HG03565 (cell line): ENCODE measurements at regions not wholly inside any gene's neighbourhood (a gene's known extent, or its start where the extent isn't known, plus 50 kb on each side); places are given as distances from the start of the nearest gene placed in this dataset.

Experiments used
- ATAC-seq: cut with Tn5 transposase; IDR thresholded peaks from one replicate; pipeline ENCODE4 v1.9.1; 2021; ENCODE audit warnings: mild to moderate bottlenecking, moderate library complexity; ENCODE audit not compliant: unreplicated experiment

DNA sequence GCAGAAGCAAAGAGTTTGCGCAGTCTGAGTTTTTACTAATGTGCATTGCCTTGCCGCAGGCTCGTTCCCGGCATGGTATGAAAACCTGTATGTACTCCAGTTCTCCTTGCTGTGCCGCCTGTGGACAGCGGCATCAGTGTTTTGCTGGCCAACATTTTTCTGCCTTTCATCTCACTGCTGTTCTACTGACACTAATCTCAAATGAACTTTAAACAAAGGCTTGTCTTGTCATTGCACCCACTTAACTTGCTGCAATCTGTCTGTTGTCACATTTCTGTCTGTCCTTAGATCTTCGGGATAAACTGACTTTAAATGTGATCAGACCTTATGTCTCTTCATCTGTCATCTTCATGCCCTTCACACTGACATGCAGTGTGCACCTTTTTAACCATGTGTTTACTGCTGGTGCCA lies 71.7 kb upstream of the ZNRF2 start:
- no peak for ATAC-seq

GRCh38 chr7:30213637-30214036 lies 70.8 kb upstream of the ZNRF2 start:
- no peak for ATAC-seq

DNA sequence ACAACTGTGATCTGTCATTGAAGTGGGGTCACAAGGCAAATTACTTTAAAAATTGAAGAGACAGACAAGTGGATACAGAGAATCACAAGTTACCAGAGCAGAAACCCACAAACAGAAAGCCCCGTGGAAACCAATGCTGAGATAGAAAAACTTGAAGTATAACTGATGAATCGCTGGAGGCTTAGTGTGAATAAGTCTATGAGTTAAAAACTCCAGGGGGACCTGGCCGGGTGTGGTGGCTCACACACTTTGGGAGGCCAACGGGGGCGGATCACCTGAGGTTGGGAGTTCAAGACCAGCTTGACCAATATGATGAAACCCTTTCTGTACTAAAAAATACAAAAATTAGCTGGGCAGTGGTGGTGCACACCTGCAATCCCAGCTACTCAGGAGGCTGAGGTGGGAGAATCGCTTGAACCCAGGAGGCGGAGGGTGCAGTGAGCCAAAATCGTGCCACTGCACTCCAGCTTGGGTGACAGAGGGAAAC lies 69.7 kb upstream of the ZNRF2 start:
- ATAC-seq, result no peak

- ATAC-seq, result no peak
These were observed 62.6 kb upstream of the ZNRF2 start for GRCh38 chr7:30221764-30222163.

DNA sequence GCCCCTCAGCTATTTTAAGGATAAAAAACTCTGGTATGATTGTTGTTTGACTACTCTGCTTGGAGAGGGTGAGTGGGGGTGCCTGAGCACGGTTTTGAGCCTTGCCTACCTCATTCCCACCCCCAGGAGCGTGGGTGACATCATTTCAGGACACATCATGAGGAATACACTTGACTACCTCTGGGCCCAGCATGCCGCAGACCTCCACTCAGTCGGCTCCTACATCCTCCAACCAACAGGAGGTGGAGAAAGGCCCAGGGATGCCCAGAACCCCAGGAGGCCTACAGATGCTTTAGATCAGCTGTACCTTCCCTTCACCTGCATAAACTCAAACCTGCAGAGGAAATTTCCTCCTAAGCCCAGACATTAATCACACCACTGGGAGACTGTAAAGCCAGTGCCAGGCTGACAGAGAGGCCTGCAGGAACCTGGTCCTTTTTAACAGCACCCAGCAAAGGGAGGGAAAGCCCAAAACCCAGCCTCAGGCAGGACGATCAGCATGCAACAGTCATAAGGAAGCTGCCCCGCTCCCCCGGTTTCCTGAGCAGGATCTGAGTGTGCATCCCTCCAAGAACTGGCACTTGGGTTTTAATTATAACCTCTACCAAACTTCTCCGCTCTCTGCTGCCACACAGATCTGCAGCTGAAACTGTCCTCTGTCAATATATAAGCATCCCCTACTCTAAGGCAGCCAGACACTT lies 61.7 kb upstream of the ZNRF2 start:
- ATAC-seq, result no peak

DNA sequence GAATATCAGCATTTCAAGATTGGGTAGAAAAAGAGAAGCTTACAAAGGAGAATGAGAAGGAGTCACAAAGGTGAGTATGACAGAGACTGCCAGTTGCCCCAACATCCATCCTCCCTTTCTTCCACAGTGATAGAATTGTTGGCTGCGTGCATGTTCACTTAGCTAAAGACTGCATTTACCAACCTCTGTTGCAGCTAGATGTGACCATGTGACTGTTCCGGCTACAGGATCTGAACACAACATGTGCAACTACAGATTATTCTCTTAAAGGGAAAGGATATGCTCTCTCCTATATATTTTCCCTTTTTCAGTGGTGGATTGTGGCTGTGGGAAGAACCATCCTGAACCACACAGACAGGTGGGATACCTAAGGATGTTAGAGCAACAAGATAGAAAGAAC lies 60.5 kb upstream of the ZNRF2 start:
- no peak for ATAC-seq

DNA sequence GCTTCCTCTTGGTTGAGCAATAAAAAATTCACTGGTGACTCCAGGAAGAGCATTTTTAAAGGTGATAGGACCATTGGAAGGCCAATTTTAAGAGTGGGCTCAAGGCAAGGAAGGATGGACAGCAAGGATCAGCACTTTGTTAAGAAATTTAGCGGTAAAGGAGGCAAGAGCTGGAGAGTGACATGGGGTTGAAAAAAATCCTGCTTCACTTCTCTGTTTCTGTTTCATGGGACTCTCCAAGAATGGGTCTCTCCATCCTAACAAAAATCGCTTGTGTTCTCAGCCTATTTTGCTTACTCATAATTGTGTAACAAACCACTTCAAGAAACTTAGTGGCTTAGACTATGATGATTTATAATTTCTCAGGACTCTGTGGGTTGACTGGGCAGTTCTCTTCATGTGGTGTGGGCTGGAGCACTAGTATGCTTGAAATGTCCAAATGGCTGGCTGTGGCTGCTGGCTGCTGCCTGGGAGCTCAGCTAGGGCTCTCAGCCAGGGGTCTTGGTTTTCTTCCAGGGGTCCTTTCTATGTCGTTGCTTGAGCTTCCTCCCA lies 59.8 kb upstream of the ZNRF2 start:
- peak; percentile 37 for ATAC-seq

DNA sequence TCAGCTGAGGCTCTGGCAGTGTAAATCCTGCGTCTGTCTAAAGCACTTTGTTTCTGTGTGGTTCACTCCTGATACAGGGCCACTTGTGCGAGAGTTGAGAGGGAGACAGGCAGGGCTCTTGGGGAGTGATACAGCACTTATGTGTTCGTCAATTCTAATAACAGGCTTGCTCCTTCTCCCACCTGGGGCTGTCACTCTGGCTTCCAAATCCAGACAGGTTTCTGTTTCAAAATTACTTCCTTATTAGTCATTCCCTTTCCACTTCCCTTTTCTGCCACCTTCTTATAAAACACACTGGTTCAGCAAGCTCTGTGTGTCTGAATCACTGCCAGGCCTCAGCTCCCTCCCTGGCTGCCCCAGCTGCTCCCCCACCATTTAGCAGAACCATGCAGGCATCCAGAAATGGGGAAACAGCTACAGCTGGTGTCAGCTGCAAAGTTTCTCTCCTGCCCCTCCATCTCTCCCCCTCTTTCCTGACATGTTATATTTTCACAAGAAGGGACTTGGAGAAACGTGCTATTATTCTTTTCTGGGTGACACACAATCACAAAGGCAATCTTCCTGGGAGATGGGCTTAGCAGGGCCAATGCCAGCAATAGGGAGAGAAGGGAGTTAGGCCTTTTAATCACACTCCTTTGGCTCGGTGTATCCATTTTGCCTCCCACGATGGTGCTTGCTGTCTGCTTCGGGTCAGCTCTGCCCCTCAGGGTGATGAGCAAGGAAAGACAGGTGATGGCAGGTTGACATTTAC lies 58.4 kb upstream of the ZNRF2 start:
- peak; percentile 62 for ATAC-seq

DNA sequence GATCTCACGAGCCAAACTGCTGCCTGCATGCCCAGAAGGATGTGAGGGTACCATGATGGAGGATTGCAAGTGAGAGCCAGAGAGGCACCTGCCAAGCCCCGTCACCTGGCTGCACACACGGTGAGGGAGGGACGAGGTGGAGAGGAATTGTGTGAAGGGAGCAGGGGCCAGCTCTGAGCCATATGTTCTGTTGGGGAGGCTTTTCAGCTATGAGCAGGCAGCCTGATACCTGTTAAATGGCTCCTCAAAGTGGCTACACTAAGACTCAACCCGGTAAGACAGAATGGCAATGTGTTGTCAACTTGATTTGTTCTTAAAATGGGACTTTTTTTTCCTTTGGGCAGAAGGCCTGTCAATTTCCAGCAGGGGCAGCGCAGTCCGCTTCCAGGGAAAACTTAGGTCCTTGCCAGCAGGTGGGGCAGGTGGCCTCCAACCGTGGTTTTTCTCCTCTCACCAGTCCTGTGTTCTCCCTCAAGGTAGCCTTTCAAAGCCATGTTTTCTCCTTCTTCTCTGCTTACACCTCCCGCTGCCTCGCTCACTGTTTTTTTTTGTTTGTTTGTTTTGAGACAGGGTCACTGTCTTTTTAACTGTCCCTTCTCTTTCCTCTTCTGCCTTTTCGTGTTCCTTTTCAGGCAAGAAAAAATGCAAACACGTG lies 57.7 kb upstream of the ZNRF2 start:
- no peak for ATAC-seq

GRCh38 chr7:30231271-30231670 lies 53.1 kb upstream of the ZNRF2 start:
- ATAC-seq, result no peak

- ATAC-seq, result no peak
These were observed 52.0 kb upstream of the ZNRF2 start for GRCh38 chr7:30232391-30232790.
